C4-2B (cell line): ENCODE measurements at regions not wholly inside any gene's neighbourhood (a gene's known extent, or its start where the extent isn't known, plus 50 kb on each side); places are given as distances from the start of the nearest gene placed in this dataset.

Source experiments
- ZFX ChIP-seq: fragments of 450-650 bp; IDR thresholded peaks from 2 replicates; pipeline ENCODE4 v1.6.1; 2017
- TF ChIP-seq, protein P1 (sequence below): fragments of 450-650 bp; conservative IDR thresholded peaks from 2 replicates; pipeline ENCODE4 v1.5.1; 2017; ENCODE audit warnings: mild to moderate bottlenecking

DNA sequence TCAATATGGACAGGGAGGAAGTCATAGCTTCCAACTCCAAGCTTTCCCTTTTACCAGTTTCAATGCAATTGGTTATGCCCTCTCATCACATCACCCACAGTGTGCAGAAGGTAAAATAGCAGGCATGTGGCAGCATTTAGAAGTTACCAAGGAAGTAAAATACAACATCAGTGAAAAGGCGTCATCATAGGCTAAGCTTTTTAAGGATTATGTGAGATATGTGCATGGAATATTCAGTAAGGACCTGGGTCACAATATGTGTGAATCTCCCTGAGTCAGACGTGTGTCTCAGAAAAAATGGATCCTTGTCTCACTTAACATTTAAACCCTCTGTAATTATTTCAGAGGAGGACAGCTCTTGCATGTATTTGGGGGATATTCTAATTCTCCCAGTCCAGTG is 522.8 kb upstream of the POM121L12 start:
- TF ChIP-seq, protein P1, sequence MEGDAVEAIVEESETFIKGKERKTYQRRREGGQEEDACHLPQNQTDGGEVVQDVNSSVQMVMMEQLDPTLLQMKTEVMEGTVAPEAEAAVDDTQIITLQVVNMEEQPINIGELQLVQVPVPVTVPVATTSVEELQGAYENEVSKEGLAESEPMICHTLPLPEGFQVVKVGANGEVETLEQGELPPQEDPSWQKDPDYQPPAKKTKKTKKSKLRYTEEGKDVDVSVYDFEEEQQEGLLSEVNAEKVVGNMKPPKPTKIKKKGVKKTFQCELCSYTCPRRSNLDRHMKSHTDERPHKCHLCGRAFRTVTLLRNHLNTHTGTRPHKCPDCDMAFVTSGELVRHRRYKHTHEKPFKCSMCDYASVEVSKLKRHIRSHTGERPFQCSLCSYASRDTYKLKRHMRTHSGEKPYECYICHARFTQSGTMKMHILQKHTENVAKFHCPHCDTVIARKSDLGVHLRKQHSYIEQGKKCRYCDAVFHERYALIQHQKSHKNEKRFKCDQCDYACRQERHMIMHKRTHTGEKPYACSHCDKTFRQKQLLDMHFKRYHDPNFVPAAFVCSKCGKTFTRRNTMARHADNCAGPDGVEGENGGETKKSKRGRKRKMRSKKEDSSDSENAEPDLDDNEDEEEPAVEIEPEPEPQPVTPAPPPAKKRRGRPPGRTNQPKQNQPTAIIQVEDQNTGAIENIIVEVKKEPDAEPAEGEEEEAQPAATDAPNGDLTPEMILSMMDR, result no peak
- no peak for TF ChIP-seq ZFX
